ENCODE measurements at regions not wholly inside any gene's neighbourhood (a gene's known extent, or its start where the extent isn't known, plus 50 kb on each side); places are given as distances from the start of the nearest gene placed in this dataset.

GRCh38 chr19:28520998-28521568, 691.9 kb downstream of the UQCRFS1 start:
- H3K27me3 ChIP-seq (ENCODE audit: control insufficient read depth in 3 of 3, insufficient read depth in 3 of 3, low read depth in 1 of 3, low read length in 3 of 3): no peaks in the 10 kb centered on the region
- H3K14ac ChIP-seq (ENCODE audit: low read length): no peak overlapping the region
- H3K9ac ChIP-seq (ENCODE audit: low read depth, low read length, poor library complexity): no peak overlapping the region
- H3K4ac ChIP-seq (ENCODE audit: low read length): no peak overlapping the region
- no peaks in the 10 kb centered on the region for H3K79me1 ChIP-seq (ENCODE audit: low read depth, low read length)
- H3K18ac ChIP-seq (ENCODE audit: low read length): no peak overlapping the region
- no peak overlapping the region for H2BK120ac ChIP-seq (ENCODE audit: low read depth, low read length)
- no peak overlapping the region for H4K91ac ChIP-seq (ENCODE audit: low read depth, low read length, poor library complexity)
- H3K23ac ChIP-seq (ENCODE audit: low read depth, low read length, poor library complexity): no peak overlapping the region
- H2BK12ac ChIP-seq (ENCODE audit: low read length): no peak overlapping the region
- H3K36me3 ChIP-seq (replicated peaks in 1 of 2; ENCODE audit: control insufficient read depth in 2 of 2, insufficient read depth in 2 of 2, low read length in 2 of 2): no peaks in the 10 kb centered on the region
- H3K4me3 ChIP-seq (ENCODE audit: low read length in 2 of 2): no peak overlapping the region
- H3K9me3 ChIP-seq (replicated peaks in 1 of 2; ENCODE audit: control insufficient read depth in 2 of 2, insufficient read depth in 1 of 2, low read depth in 1 of 2, low read length in 2 of 2): no peaks in the 10 kb centered on the region
- H2BK15ac ChIP-seq (ENCODE audit: low read length): no peak overlapping the region
- no peak overlapping the region for H2BK5ac ChIP-seq (ENCODE audit: low read length)
- no peak overlapping the region for H4K8ac ChIP-seq (ENCODE audit: low read depth, low read length)
- H3K4me1 ChIP-seq (ENCODE audit: control insufficient read depth in 2 of 2, insufficient read depth in 1 of 2, low read depth in 1 of 2, low read length in 2 of 2): no peaks in the 10 kb centered on the region
- DNase-seq (ENCODE audit: low spot score): no peak
- no peak overlapping the region for H3K4me2 ChIP-seq (ENCODE audit: insufficient read depth, low read length, poor library complexity, severe bottlenecking)
- no peak overlapping the region for H2AK5ac ChIP-seq (ENCODE audit: low read depth, low read length)
- no peak overlapping the region for H2AFZ ChIP-seq (ENCODE audit: low read length)
- no peak overlapping the region for H3K27ac ChIP-seq (replicated peaks; ENCODE audit: low read length)

- Histone ChIP-seq H3K4me1 (ENCODE audit: control insufficient read depth in 2 of 2, insufficient read depth in 1 of 2, low read depth in 1 of 2, low read length in 2 of 2) (no peaks in the 10 kb centered on the region), H2AK5ac (ENCODE audit: low read depth, low read length) (no peak overlapping the region), H3K79me1 (ENCODE audit: low read depth, low read length) (no peaks in the 10 kb centered on the region), H3K4ac (ENCODE audit: low read length) (no peak overlapping the region), H2AFZ (ENCODE audit: low read length) (no peak overlapping the region), H3K18ac (ENCODE audit: low read length) (no peak overlapping the region), H3K4me3 (ENCODE audit: low read length in 2 of 2) (no peak overlapping the region), H3K27ac (replicated peaks; ENCODE audit: low read length) (no peak overlapping the region), H3K23ac (ENCODE audit: low read depth, low read length, poor library complexity) (no peak overlapping the region), H3K27me3 (ENCODE audit: control insufficient read depth in 3 of 3, insufficient read depth in 3 of 3, low read depth in 1 of 3, low read length in 3 of 3) (no peaks in the 10 kb centered on the region), H2BK15ac (ENCODE audit: low read length) (no peak overlapping the region), H3K36me3 (replicated peaks in 1 of 2; ENCODE audit: control insufficient read depth in 2 of 2, insufficient read depth in 2 of 2, low read length in 2 of 2) (no peaks in the 10 kb centered on the region), H2BK5ac (ENCODE audit: low read length) (no peak overlapping the region), H3K4me2 (ENCODE audit: insufficient read depth, low read length, poor library complexity, severe bottlenecking) (no peak overlapping the region), H3K9me3 (replicated peaks in 1 of 2; ENCODE audit: control insufficient read depth in 2 of 2, insufficient read depth in 1 of 2, low read depth in 1 of 2, low read length in 2 of 2) (no peaks in the 10 kb centered on the region), H2BK12ac (ENCODE audit: low read length) (no peak overlapping the region), H4K8ac (ENCODE audit: low read depth, low read length) (no peak overlapping the region), H2BK120ac (ENCODE audit: low read depth, low read length) (no peak overlapping the region), H3K14ac (ENCODE audit: low read length) (no peak overlapping the region), H4K91ac (ENCODE audit: low read depth, low read length, poor library complexity) (no peak overlapping the region), H3K9ac (ENCODE audit: low read depth, low read length, poor library complexity) (no peak overlapping the region)
- no peak for DNase-seq (ENCODE audit: low spot score)
- no CpG with 5 or more reads among the region's 15 CpGs for WGBS, 2 donors (ENCODE audit: extremely low coverage in 2 of 2, insufficient read length in 2 of 2, insufficient replicate concordance in 1 of 2)
Measured at GRCh38 chr19:28519952-28520861, 692.7 kb downstream of the UQCRFS1 start.

GRCh38 chr19:28519218-28519779, 693.7 kb downstream of the UQCRFS1 start:
- Histone ChIP-seq H2AK5ac (ENCODE audit: low read depth, low read length) (no peak overlapping the region), H3K4me3 (ENCODE audit: low read length in 2 of 2) (no peak overlapping the region), H3K4me2 (ENCODE audit: insufficient read depth, low read length, poor library complexity, severe bottlenecking) (no peak overlapping the region), H4K8ac (ENCODE audit: low read depth, low read length) (no peak overlapping the region), H3K18ac (ENCODE audit: low read length) (no peak overlapping the region), H3K9ac (ENCODE audit: low read depth, low read length, poor library complexity) (no peak overlapping the region), H3K27me3 (ENCODE audit: control insufficient read depth in 3 of 3, insufficient read depth in 3 of 3, low read depth in 1 of 3, low read length in 3 of 3) (no peaks in the 10 kb centered on the region), H4K91ac (ENCODE audit: low read depth, low read length, poor library complexity) (no peak overlapping the region), H3K14ac (ENCODE audit: low read length) (no peak overlapping the region), H3K4ac (ENCODE audit: low read length) (no peak overlapping the region), H3K4me1 (ENCODE audit: control insufficient read depth in 2 of 2, insufficient read depth in 1 of 2, low read depth in 1 of 2, low read length in 2 of 2) (no peaks in the 10 kb centered on the region), H3K36me3 (replicated peaks in 1 of 2; ENCODE audit: control insufficient read depth in 2 of 2, insufficient read depth in 2 of 2, low read length in 2 of 2) (no peaks in the 10 kb centered on the region), H2AFZ (ENCODE audit: low read length) (no peak overlapping the region), H2BK5ac (ENCODE audit: low read length) (no peak overlapping the region), H3K9me3 (replicated peaks in 1 of 2; ENCODE audit: control insufficient read depth in 2 of 2, insufficient read depth in 1 of 2, low read depth in 1 of 2, low read length in 2 of 2) (no peaks in the 10 kb centered on the region), H3K79me1 (ENCODE audit: low read depth, low read length) (no peaks in the 10 kb centered on the region), H2BK12ac (ENCODE audit: low read length) (no peak overlapping the region), H2BK15ac (ENCODE audit: low read length) (no peak overlapping the region), H3K27ac (replicated peaks; ENCODE audit: low read length) (no peak overlapping the region), H2BK120ac (ENCODE audit: low read depth, low read length) (no peak overlapping the region), H3K23ac (ENCODE audit: low read depth, low read length, poor library complexity) (no peak overlapping the region)
- no CpG with 5 or more reads among the region's 8 CpGs for WGBS, 2 donors (ENCODE audit: extremely low coverage in 2 of 2, insufficient read length in 2 of 2, insufficient replicate concordance in 1 of 2)
- DNase-seq (ENCODE audit: low spot score): no peak

- whole genome bisulfite sequencing, 2 donors (ENCODE audit: extremely low coverage in 2 of 2, insufficient read length in 2 of 2, insufficient replicate concordance in 1 of 2): no CpG with 5 or more reads among the region's 2 CpGs
- H4K8ac ChIP-seq (ENCODE audit: low read depth, low read length): no peak overlapping the region
Measured at GRCh38 chr19:28516415-28516872, 696.5 kb downstream of the UQCRFS1 start.

More at GRCh38 chr19:28516415-28516872, 696.5 kb downstream of the UQCRFS1 start:
- no peak overlapping the region for H2BK12ac ChIP-seq (ENCODE audit: low read length)
- H3K4ac ChIP-seq (ENCODE audit: low read length): no peak overlapping the region
- H3K23ac ChIP-seq (ENCODE audit: low read depth, low read length, poor library complexity): no peak overlapping the region
- no peak overlapping the region for H2BK5ac ChIP-seq (ENCODE audit: low read length)
- H2AK5ac ChIP-seq (ENCODE audit: low read depth, low read length): no peak overlapping the region
- no peaks in the 10 kb centered on the region for H3K4me1 ChIP-seq (ENCODE audit: control insufficient read depth in 2 of 2, insufficient read depth in 1 of 2, low read depth in 1 of 2, low read length in 2 of 2)
- no peak overlapping the region for H2AFZ ChIP-seq (ENCODE audit: low read length)
- no peak overlapping the region for H3K18ac ChIP-seq (ENCODE audit: low read length)
- no peak overlapping the region for H3K9ac ChIP-seq (ENCODE audit: low read depth, low read length, poor library complexity)
- H4K91ac ChIP-seq (ENCODE audit: low read depth, low read length, poor library complexity): no peak overlapping the region
- no peaks in the 10 kb centered on the region for H3K27me3 ChIP-seq (ENCODE audit: control insufficient read depth in 3 of 3, insufficient read depth in 3 of 3, low read depth in 1 of 3, low read length in 3 of 3)
- no peak overlapping the region for H2BK15ac ChIP-seq (ENCODE audit: low read length)
- no peak overlapping the region for H2BK120ac ChIP-seq (ENCODE audit: low read depth, low read length)
- no peak overlapping the region for H3K14ac ChIP-seq (ENCODE audit: low read length)
- H3K9me3 ChIP-seq (replicated peaks in 1 of 2; ENCODE audit: control insufficient read depth in 2 of 2, insufficient read depth in 1 of 2, low read depth in 1 of 2, low read length in 2 of 2): no peaks in the 10 kb centered on the region
- no peak overlapping the region for H3K4me3 ChIP-seq (ENCODE audit: low read length in 2 of 2)
- H3K27ac ChIP-seq (replicated peaks; ENCODE audit: low read length): no peak overlapping the region
- H3K79me1 ChIP-seq (ENCODE audit: low read depth, low read length): no peaks in the 10 kb centered on the region
- no peak for DNase-seq (ENCODE audit: low spot score)
- H3K36me3 ChIP-seq (replicated peaks in 1 of 2; ENCODE audit: control insufficient read depth in 2 of 2, insufficient read depth in 2 of 2, low read length in 2 of 2): no peaks in the 10 kb centered on the region
- no peak overlapping the region for H3K4me2 ChIP-seq (ENCODE audit: insufficient read depth, low read length, poor library complexity, severe bottlenecking)

All from neuronal stem cell (in vitro differentiated cells).